Osteocyte (in vitro differentiated cells): ENCODE measurements at regions not wholly inside any gene's neighbourhood (a gene's known extent, or its start where the extent isn't known, plus 50 kb on each side); places are given as distances from the start of the nearest gene placed in this dataset.

ENCODE experiments used
- DNase-seq: peaks from one replicate; pipeline ENCODE4 v3.0.0; 2021; ENCODE audit warnings: mixed read lengths; ENCODE audit not compliant: unreplicated experiment; ENCODE audit errors: extremely low spot score
- H3K27ac Mint-ChIP-seq: one replicate; pipeline ENCODE4 v1.8.0; 2021; ENCODE audit warnings: mild to moderate bottlenecking, mixed read lengths; ENCODE audit not compliant: unreplicated experiment
- H3K27me3 Mint-ChIP-seq: one replicate; pipeline ENCODE4 v1.8.0; 2021; ENCODE audit warnings: mixed read lengths; ENCODE audit not compliant: unreplicated experiment
- H3K36me3 Mint-ChIP-seq: one replicate; pipeline ENCODE4 v1.8.0; 2021; ENCODE audit warnings: mixed read lengths; ENCODE audit not compliant: unreplicated experiment
- H3K4me1 Mint-ChIP-seq: one replicate; pipeline ENCODE4 v1.8.0; 2021; ENCODE audit warnings: mixed read lengths; ENCODE audit not compliant: unreplicated experiment
- H3K4me3 Mint-ChIP-seq: one replicate; pipeline ENCODE4 v1.8.0; 2021; ENCODE audit warnings: mild to moderate bottlenecking, moderate library complexity, mixed read lengths; ENCODE audit not compliant: unreplicated experiment
- H3K9me3 Mint-ChIP-seq: one replicate; pipeline ENCODE4 v1.8.0; 2021; ENCODE audit warnings: mixed read lengths; ENCODE audit not compliant: unreplicated experiment
- CTCF ChIP-seq: fragments of 200-600 bp; sonication (generic); IDR thresholded peaks from 2 replicates; pipeline ENCODE4 v1.5.0; 2021; ENCODE audit warnings: antibody characterized with exemption, mild to moderate bottlenecking, moderate library complexity

- Mint-ChIP-seq H3K36me3 (no peaks in the 10 kb centered on the region), H3K9me3 (peaks cover 7% of the 10 kb centered on the region), H3K27me3 (no peaks in the 10 kb centered on the region), H3K27ac (no peak overlapping the region), H3K4me3 (no peak overlapping the region), H3K4me1 (no peaks in the 10 kb centered on the region)
- no peak for DNase-seq
- TF ChIP-seq CTCF, result no peak
Measured at GRCh38 chr6:155611742-155612141, 156.1 kb upstream of the NOX3 start.

- H3K27me3 Mint-ChIP-seq, result peaks cover 2% of the 10 kb centered on the region
- H3K27ac Mint-ChIP-seq, result no peak overlapping the region
- no peaks in the 10 kb centered on the region for H3K36me3 Mint-ChIP-seq
- DNase-seq, result no peak
- H3K4me3 Mint-ChIP-seq, result no peak overlapping the region
- TF ChIP-seq CTCF, result no peak
- no peaks in the 10 kb centered on the region for H3K9me3 Mint-ChIP-seq
- no peaks in the 10 kb centered on the region for H3K4me1 Mint-ChIP-seq
Measured at GRCh38 chr6:155604991-155605390, 149.4 kb upstream of the NOX3 start.

- Mint-ChIP-seq H3K27ac (no peak overlapping the region), H3K27me3 (peaks cover 20% of the 10 kb centered on the region), H3K9me3 (no peaks in the 10 kb centered on the region), H3K4me1 (no peaks in the 10 kb centered on the region), H3K4me3 (no peak overlapping the region), H3K36me3 (no peaks in the 10 kb centered on the region)
- no peak for DNase-seq
- no peak for TF ChIP-seq CTCF
Measured at GRCh38 chr6:155599561-155599960, 143.9 kb upstream of the NOX3 start.

GRCh38 chr6:155599160-155599559 is 143.5 kb upstream of the NOX3 start:
- Mint-ChIP-seq H3K4me3 (no peak overlapping the region), H3K4me1 (no peaks in the 10 kb centered on the region), H3K27me3 (peaks cover 22% of the 10 kb centered on the region), H3K36me3 (no peaks in the 10 kb centered on the region), H3K27ac (no peak overlapping the region), H3K9me3 (no peaks in the 10 kb centered on the region)
- no peak for TF ChIP-seq CTCF
- DNase-seq, result no peak

- DNase-seq, result no peak
- Mint-ChIP-seq H3K4me3 (no peak overlapping the region), H3K4me1 (no peaks in the 10 kb centered on the region), H3K27me3 (peaks cover 25% of the 10 kb centered on the region), H3K36me3 (no peaks in the 10 kb centered on the region), H3K27ac (no peak overlapping the region), H3K9me3 (no peaks in the 10 kb centered on the region)
- TF ChIP-seq CTCF, result no peak
Measured at GRCh38 chr6:155595284-155595683, 139.6 kb upstream of the NOX3 start.
